A673 (cell line): ENCODE measurements at regions not wholly inside any gene's neighbourhood (a gene's known extent, or its start where the extent isn't known, plus 50 kb on each side); places are given as distances from the start of the nearest gene placed in this dataset.

Experiments used
- EZH2 ChIP-seq: fragments of 200-600 bp; sonication (generic); IDR thresholded peaks from 2 replicates; pipeline ENCODE4 v1.6.1; 2017; ENCODE audit warnings: borderline replicate concordance, low read depth, mild to moderate bottlenecking, mixed read lengths, antibody characterized with exemption, low read length; ENCODE audit not compliant: poor library complexity, severe bottlenecking
- TF ChIP-seq, protein P1 (sequence below): fragments of 300-800, 200-600 bp; sonication (generic); conservative IDR thresholded peaks from 2 replicates; pipeline ENCODE4 v1.5.1; 2017; ENCODE audit warnings: low read depth, mild to moderate bottlenecking, antibody characterized with exemption, low read length, moderate library complexity, mixed read lengths

DNA sequence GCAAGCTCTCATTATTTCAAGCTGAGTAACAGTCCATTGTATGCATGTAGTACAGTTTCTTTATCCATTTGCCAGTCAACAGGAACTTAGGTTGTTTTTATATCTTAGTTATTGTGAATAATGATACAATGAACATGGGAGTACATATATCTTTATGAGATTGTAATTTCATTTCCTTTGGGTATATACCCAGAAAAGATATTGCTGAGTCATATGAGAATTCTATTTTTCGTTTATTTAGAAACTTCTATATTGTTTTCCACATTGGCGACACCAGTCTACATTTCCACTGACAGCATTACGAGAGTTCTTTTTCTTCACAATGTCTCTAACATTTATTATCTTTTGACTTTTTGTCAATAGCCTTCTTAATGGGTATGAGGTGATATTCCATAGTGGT, 477.8 kb upstream of the PAPPA start:
- TF ChIP-seq, protein P1, sequence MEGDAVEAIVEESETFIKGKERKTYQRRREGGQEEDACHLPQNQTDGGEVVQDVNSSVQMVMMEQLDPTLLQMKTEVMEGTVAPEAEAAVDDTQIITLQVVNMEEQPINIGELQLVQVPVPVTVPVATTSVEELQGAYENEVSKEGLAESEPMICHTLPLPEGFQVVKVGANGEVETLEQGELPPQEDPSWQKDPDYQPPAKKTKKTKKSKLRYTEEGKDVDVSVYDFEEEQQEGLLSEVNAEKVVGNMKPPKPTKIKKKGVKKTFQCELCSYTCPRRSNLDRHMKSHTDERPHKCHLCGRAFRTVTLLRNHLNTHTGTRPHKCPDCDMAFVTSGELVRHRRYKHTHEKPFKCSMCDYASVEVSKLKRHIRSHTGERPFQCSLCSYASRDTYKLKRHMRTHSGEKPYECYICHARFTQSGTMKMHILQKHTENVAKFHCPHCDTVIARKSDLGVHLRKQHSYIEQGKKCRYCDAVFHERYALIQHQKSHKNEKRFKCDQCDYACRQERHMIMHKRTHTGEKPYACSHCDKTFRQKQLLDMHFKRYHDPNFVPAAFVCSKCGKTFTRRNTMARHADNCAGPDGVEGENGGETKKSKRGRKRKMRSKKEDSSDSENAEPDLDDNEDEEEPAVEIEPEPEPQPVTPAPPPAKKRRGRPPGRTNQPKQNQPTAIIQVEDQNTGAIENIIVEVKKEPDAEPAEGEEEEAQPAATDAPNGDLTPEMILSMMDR, result no peak
- no peak for TF ChIP-seq EZH2
